ENCODE measurements at regions not wholly inside any gene's neighbourhood (a gene's known extent, or its start where the extent isn't known, plus 50 kb on each side); places are given as distances from the start of the nearest gene placed in this dataset.

GRCh38 chr6:25050356-25050755 lies 114.6 kb upstream of the RIPOR2 start (continued):
- no peak for TF ChIP-seq POLR2A (IDR thresholded peaks at IDR 0.05; ENCODE audit: control extremely low read depth in 1 of 2, low read depth in 2 of 2, low read length in 2 of 2)
- TF ChIP-seq SIX5 (IDR thresholded peaks at IDR 0.05; ENCODE audit: low read depth, low read length): no peak
- no peak for TF ChIP-seq GABPA (IDR thresholded peaks at IDR 0.05; ENCODE audit: borderline replicate concordance, insufficient read depth, low read length)

Measured in H1 (cell line).